GM12864 (cell line): ENCODE measurements at regions not wholly inside any gene's neighbourhood (a gene's known extent, or its start where the extent isn't known, plus 50 kb on each side); places are given as distances from the start of the nearest gene placed in this dataset.

Experiments used
- DNase-seq: peaks from one replicate; pipeline ENCODE4 v3.0.0-alpha.2; 2011; ENCODE audit warnings: low read depth
- H3K4me3 ChIP-seq: 2 replicates; pipeline ENCODE4 v1.5.1; 2011; ENCODE audit warnings: mild to moderate bottlenecking, low read depth, low read length, control low read depth
- CTCF ChIP-seq: IDR thresholded peaks from 2 replicates; pipeline ENCODE4 v1.5.1; 2011; ENCODE audit warnings: low read depth, mild to moderate bottlenecking, moderate library complexity, low read length, control low read depth, inconsistent platforms; ENCODE audit errors: missing control alignments

- no peak overlapping the region for H3K4me3 ChIP-seq
- no peak for DNase-seq
- TF ChIP-seq CTCF = no peak
Observed at GRCh38 chr5:33277061-33277650, 163.6 kb upstream of the TARS1 start.

- no peak for DNase-seq
Observed at GRCh38 chr5:33281431-33281843, 159.3 kb upstream of the TARS1 start.

GRCh38 chr5:33282157-33282556, 158.6 kb upstream of the TARS1 start:
- TF ChIP-seq CTCF = no peak
- no peak for DNase-seq
- no peak overlapping the region for H3K4me3 ChIP-seq

More at GRCh38 chr5:33281431-33281843, 159.3 kb upstream of the TARS1 start:
- TF ChIP-seq CTCF = no peak
- no peak overlapping the region for H3K4me3 ChIP-seq

- no peak overlapping the region for H3K4me3 ChIP-seq
- TF ChIP-seq CTCF = no peak
- no peak for DNase-seq
Observed at GRCh38 chr5:33282696-33283095, 158.1 kb upstream of the TARS1 start.

- no peak overlapping the region for H3K4me3 ChIP-seq
- no peak for DNase-seq
- TF ChIP-seq CTCF = no peak
Observed at GRCh38 chr5:33283243-33283642, 157.5 kb upstream of the TARS1 start.

GRCh38 chr5:33284681-33285080, 156.1 kb upstream of the TARS1 start:
- TF ChIP-seq CTCF = no peak
- H3K4me3 ChIP-seq = no peak overlapping the region
- DNase-seq = no peak

GRCh38 chr5:33287242-33287641, 153.5 kb upstream of the TARS1 start:
- TF ChIP-seq CTCF = no peak
- no peak overlapping the region for H3K4me3 ChIP-seq
- no peak for DNase-seq
